Hepatocyte (in vitro differentiated cells): ENCODE measurements at regions not wholly inside any gene's neighbourhood (a gene's known extent, or its start where the extent isn't known, plus 50 kb on each side); places are given as distances from the start of the nearest gene placed in this dataset.

Experiments used
- CTCF ChIP-seq: fragments of 200-600 bp; sonication (generic); IDR thresholded peaks from 2 replicates; pipeline ENCODE4 v1.5.1; 2016; ENCODE audit warnings: antibody characterized with exemption, mild to moderate bottlenecking; ENCODE audit not compliant: poor library complexity
- EZH2 ChIP-seq: fragments of 200-600 bp; sonication (generic); IDR thresholded peaks from 2 replicates; pipeline ENCODE4 v1.6.1; 2016; ENCODE audit warnings: antibody characterized with exemption, mild to moderate bottlenecking, borderline replicate concordance

GRCh38 chr3:178001670-178002101, 534.5 kb upstream of the KCNMB2 start:
- TF ChIP-seq CTCF (no peak), EZH2 (no peak)
